ENCODE measurements at regions not wholly inside any gene's neighbourhood (a gene's known extent, or its start where the extent isn't known, plus 50 kb on each side); places are given as distances from the start of the nearest gene placed in this dataset.

DNA sequence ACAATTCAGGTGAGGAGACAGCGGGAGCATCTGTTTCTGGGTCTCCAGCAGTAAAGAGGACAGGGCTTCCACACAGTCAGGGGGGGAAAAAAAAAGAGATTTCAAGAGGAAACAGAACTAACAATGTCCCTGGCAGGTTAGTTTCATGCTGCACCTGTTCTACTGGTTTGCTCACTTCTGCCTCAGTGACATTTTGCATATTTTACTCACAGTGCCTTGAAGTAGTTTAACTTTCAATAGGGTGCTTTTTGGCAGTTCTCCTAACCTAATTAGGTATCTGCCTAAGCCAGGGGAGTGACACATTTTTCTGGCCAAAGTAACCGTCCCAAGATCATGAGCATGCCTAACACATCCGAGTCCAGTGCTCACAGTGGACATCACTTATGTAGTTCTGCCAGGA lies 109.0 kb upstream of the ALK start:
- DNase-seq (ENCODE audit: low spot score), result no peak
- ChIA-PET POLR2A (ENCODE audit: low non-redundant PET) (no interaction called here), CTCF (no interaction called here)
- TF ChIP-seq, protein P1, sequence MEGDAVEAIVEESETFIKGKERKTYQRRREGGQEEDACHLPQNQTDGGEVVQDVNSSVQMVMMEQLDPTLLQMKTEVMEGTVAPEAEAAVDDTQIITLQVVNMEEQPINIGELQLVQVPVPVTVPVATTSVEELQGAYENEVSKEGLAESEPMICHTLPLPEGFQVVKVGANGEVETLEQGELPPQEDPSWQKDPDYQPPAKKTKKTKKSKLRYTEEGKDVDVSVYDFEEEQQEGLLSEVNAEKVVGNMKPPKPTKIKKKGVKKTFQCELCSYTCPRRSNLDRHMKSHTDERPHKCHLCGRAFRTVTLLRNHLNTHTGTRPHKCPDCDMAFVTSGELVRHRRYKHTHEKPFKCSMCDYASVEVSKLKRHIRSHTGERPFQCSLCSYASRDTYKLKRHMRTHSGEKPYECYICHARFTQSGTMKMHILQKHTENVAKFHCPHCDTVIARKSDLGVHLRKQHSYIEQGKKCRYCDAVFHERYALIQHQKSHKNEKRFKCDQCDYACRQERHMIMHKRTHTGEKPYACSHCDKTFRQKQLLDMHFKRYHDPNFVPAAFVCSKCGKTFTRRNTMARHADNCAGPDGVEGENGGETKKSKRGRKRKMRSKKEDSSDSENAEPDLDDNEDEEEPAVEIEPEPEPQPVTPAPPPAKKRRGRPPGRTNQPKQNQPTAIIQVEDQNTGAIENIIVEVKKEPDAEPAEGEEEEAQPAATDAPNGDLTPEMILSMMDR (conservative IDR thresholded peaks at IDR 0.05; ENCODE audit: low read depth), result no peak
- H3K27ac ChIP-seq, result no peak overlapping the region

DNA sequence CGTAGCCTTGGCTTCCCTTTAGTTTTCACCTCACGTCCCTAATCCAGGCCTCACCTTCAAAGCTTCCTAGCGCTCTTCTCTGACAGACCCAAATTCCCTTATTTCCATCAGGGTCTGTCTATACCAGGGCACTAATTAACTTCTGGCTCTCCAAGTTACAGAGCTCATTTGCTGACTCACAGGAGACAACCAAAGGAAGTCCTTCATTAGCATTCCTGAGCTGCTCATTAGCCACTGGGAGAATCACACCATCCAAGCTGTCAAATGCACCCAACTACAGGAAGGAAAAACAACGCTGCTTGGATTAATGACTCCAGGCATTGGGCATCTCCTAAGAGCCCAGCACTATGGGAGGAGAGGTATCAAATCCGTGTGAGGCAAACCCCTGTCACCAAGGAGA lies 109.8 kb upstream of the ALK start:
- CTCF ChIA-PET, result no interaction called here
- POLR2A ChIA-PET (ENCODE audit: low non-redundant PET), result no interaction called here
- no peak for DNase-seq (ENCODE audit: low spot score)
- H3K27ac ChIP-seq, result no peak overlapping the region
- TF ChIP-seq, protein P1 (conservative IDR thresholded peaks at IDR 0.05; ENCODE audit: low read depth), result no peak

DNA sequence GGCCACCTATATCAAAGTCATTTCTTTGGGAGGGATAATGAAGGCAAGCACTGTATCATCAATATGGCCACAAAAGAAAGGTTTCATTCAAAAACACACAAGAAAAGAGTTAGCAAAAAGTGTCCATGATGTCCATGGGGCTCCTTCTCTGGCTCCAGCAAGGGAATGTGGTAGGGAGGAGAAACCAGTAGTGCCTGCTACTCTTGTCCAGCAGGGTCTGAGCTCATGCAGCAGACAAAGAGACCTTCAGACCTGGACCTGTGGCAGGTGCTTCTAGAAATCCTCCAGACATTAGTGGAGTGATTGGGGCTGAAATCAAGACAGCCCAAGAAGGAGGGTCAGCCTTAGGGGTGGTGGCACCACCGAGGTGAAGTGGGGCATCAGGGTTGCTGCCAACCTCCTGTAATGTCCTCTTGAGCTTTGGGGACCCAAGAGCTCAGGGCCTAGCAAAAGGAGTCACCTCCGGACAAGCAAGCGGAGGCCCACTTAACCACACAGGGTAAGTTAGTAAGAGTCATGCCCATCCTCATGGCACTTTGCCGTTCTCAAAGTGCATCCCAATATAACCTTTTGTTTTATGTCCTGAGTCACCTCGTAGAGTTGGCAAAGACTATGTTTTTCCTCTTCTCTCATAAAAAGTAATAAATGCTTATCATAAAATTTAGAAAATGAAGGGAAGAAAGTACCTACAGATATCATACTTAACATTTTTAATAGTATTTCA lies 112.6 kb upstream of the YPEL5 start:
- CTCF ChIA-PET, result interaction anchor here (0.7 kb wide), 1 partner anchor 444 kb away, joined by 3 read pairs; no protein-coding TSS in a partner anchor
- no peak for DNase-seq (ENCODE audit: low spot score)
- TF ChIP-seq, protein P1 (conservative IDR thresholded peaks at IDR 0.05; ENCODE audit: low read depth), result no peak
- POLR2A ChIA-PET (ENCODE audit: low non-redundant PET), result no interaction called here
- no peak overlapping the region for H3K27ac ChIP-seq

DNA sequence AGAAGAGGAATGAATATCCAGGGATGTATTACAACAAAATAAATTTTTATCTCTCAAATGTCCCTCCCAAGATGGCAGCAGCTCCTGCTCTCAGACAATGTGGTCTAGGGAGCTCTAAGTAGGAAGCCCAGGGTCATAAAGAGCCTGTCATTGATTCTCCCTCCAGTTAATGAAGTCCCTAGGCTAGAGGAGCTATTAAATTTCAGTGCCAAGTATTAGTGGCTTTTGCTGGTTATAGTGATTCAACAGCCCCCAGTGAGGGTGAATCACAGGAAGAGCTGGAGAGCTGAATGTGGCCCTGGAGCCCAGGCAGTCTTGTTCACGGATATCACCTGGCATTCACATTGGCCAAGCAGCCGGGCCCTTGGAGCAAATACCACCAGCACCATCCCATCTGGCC lies 109.8 kb upstream of the YPEL5 start:
- POLR2A ChIA-PET (ENCODE audit: low non-redundant PET), result no interaction called here
- H3K27ac ChIP-seq, result no peak overlapping the region
- no peak for DNase-seq (ENCODE audit: low spot score)
- CTCF ChIA-PET, result no interaction called here
- TF ChIP-seq, protein P1 (conservative IDR thresholded peaks at IDR 0.05; ENCODE audit: low read depth), result no peak

DNA sequence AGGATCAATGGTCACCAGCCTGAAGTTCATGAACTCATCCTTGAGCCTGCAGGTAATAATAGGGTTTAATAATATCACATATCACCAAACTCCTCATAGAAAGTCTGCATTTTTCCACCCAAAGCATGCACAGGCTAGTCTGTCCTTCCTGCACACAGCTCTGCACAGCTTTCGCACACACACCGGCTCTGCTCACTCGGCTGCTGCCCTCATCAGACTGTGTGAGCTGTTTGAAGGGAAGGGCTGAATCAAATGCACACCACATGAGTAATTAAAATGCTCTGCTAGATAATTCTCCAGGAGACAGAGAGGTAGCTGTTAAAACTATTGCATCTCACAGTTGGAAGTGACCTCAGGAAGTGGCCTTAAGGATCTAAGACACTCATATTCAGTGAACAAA lies 108.4 kb upstream of the YPEL5 start:
- CTCF ChIA-PET, result no interaction called here
- no peak overlapping the region for H3K27ac ChIP-seq
- no peak for DNase-seq (ENCODE audit: low spot score)
- TF ChIP-seq, protein P1 (conservative IDR thresholded peaks at IDR 0.05; ENCODE audit: low read depth), result no peak
- POLR2A ChIA-PET (ENCODE audit: low non-redundant PET), result no interaction called here

DNA sequence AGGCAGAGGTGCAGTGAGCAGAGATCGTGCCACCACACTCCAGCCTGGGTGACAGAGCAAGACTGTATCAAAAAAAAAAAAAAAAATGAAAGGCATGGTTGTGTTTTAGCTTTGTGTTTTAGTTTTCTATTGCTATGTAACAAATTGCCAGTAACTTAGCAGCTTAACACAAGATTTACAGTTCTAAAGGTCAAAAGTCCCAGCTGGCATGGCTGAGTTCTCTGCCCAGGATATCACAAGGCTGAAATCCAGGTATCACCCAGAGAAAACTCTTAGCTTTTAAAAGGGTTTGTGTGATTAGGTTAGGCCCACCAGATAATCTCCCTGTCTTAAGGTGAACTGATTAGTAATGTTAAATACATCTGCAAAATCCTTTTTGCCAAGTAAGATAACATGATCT lies 107.7 kb upstream of the YPEL5 start:
- no peak for DNase-seq (ENCODE audit: low spot score)
- H3K27ac ChIP-seq, result no peak overlapping the region
- POLR2A ChIA-PET (ENCODE audit: low non-redundant PET), result no interaction called here
- CTCF ChIA-PET, result interaction anchor here (0.7 kb wide), 1 partner anchor 116 kb away, joined by 5 read pairs; no protein-coding TSS in a partner anchor
- TF ChIP-seq, protein P1 (conservative IDR thresholded peaks at IDR 0.05; ENCODE audit: low read depth), result no peak
